ENCODE measurements at regions not wholly inside any gene's neighbourhood (a gene's known extent, or its start where the extent isn't known, plus 50 kb on each side); places are given as distances from the start of the nearest gene placed in this dataset.

DNA sequence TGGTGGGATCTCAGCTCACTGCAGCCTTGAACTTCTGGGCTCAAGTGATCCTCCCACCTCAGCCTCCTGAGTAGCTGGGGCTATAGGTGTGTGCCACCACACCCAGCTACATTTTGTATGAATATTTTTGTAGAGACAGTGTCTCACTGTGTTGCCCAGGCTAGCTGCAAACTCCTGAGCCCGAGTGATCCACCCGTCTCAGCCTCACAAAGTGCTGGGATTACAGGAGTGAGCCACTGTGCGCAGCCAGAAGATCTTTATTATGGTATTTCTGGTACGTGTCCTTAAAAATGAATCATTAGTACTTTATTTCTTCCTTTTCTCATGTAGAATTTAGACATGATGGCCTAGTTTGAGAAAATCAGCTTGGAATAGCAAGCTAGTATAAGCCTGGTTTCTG is 153.3 kb downstream of the BCHE start:
- TF ChIP-seq EP300 (IDR thresholded peaks at IDR 0.05) = no peak
- TF ChIP-seq, protein P1, sequence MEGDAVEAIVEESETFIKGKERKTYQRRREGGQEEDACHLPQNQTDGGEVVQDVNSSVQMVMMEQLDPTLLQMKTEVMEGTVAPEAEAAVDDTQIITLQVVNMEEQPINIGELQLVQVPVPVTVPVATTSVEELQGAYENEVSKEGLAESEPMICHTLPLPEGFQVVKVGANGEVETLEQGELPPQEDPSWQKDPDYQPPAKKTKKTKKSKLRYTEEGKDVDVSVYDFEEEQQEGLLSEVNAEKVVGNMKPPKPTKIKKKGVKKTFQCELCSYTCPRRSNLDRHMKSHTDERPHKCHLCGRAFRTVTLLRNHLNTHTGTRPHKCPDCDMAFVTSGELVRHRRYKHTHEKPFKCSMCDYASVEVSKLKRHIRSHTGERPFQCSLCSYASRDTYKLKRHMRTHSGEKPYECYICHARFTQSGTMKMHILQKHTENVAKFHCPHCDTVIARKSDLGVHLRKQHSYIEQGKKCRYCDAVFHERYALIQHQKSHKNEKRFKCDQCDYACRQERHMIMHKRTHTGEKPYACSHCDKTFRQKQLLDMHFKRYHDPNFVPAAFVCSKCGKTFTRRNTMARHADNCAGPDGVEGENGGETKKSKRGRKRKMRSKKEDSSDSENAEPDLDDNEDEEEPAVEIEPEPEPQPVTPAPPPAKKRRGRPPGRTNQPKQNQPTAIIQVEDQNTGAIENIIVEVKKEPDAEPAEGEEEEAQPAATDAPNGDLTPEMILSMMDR (IDR thresholded peaks at IDR 0.05) = no peak

Data from stomach (tissue), 4 donors.